ENCODE measurements at regions not wholly inside any gene's neighbourhood (a gene's known extent, or its start where the extent isn't known, plus 50 kb on each side); places are given as distances from the start of the nearest gene placed in this dataset.

DNA sequence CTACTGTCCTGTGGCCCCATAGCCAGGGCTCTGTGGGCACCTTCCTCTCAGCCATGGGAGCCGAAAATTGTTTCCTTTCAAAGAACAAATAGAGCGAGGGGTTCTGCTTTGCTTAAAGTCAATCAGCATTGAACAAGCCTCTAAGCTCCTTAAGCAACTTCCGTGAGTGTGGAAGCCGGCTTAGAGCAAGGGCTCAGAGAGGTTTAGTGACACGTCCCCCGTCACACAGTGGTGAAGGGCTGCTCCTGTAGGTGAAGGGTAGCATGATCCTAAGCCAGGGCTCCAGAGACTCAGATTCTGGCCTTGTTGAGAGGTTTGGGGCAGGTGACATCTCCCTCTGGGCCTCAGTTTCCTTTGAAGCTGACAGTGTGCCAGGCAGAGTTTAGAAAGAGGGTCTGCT is 94.0 kb upstream of the WNT4 start:
- H3K27me3 ChIP-seq, result no peaks in the 10 kb centered on the region
- no peak for DNase-seq (ENCODE audit: low spot score)
- no peaks in the 10 kb centered on the region for H3K4me1 ChIP-seq
- TF ChIP-seq, protein P1, sequence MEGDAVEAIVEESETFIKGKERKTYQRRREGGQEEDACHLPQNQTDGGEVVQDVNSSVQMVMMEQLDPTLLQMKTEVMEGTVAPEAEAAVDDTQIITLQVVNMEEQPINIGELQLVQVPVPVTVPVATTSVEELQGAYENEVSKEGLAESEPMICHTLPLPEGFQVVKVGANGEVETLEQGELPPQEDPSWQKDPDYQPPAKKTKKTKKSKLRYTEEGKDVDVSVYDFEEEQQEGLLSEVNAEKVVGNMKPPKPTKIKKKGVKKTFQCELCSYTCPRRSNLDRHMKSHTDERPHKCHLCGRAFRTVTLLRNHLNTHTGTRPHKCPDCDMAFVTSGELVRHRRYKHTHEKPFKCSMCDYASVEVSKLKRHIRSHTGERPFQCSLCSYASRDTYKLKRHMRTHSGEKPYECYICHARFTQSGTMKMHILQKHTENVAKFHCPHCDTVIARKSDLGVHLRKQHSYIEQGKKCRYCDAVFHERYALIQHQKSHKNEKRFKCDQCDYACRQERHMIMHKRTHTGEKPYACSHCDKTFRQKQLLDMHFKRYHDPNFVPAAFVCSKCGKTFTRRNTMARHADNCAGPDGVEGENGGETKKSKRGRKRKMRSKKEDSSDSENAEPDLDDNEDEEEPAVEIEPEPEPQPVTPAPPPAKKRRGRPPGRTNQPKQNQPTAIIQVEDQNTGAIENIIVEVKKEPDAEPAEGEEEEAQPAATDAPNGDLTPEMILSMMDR (IDR thresholded peaks at IDR 0.05), result no peak
- no peak overlapping the region for H3K27ac ChIP-seq
- no peaks in the 10 kb centered on the region for H3K36me3 ChIP-seq
- H3K4me3 ChIP-seq, result no peak overlapping the region
- H3K9me3 ChIP-seq, result no peaks in the 10 kb centered on the region

- Histone ChIP-seq H3K4me1 (no peaks in the 10 kb centered on the region), H3K4me3 (no peak overlapping the region), H3K27ac (no peak overlapping the region), H3K36me3 (no peaks in the 10 kb centered on the region), H3K9me3 (no peaks in the 10 kb centered on the region), H3K27me3 (no peaks in the 10 kb centered on the region)
- DNase-seq (ENCODE audit: low spot score), result no peak
- TF ChIP-seq, protein P1 (IDR thresholded peaks at IDR 0.05), result no peak
Observed at GRCh38 chr1:22237433-22238093, 94.7 kb upstream of the WNT4 start.

GRCh38 chr1:22238356-22239224 is 95.7 kb upstream of the WNT4 start:
- Histone ChIP-seq H3K4me3 (no peak overlapping the region), H3K27me3 (no peaks in the 10 kb centered on the region), H3K36me3 (no peaks in the 10 kb centered on the region), H3K9me3 (no peaks in the 10 kb centered on the region), H3K4me1 (no peaks in the 10 kb centered on the region), H3K27ac (no peak overlapping the region)
- TF ChIP-seq, protein P1 (IDR thresholded peaks at IDR 0.05), result no peak
- no peak for DNase-seq (ENCODE audit: low spot score)

GRCh38 chr1:22239378-22239777 is 96.5 kb upstream of the WNT4 start:
- H3K4me1 ChIP-seq, result no peaks in the 10 kb centered on the region
- no peaks in the 10 kb centered on the region for H3K36me3 ChIP-seq
- TF ChIP-seq, protein P1 (IDR thresholded peaks at IDR 0.05), result no peak
- H3K9me3 ChIP-seq, result no peaks in the 10 kb centered on the region
- no peak for DNase-seq (ENCODE audit: low spot score)
- no peaks in the 10 kb centered on the region for H3K27me3 ChIP-seq
- H3K4me3 ChIP-seq, result no peak overlapping the region
- H3K27ac ChIP-seq, result no peak overlapping the region

GRCh38 chr1:22241250-22241649 is 98.4 kb upstream of the WNT4 start:
- Histone ChIP-seq H3K4me1 (no peaks in the 10 kb centered on the region), H3K27ac (no peak overlapping the region), H3K36me3 (no peaks in the 10 kb centered on the region), H3K4me3 (no peak overlapping the region), H3K9me3 (no peaks in the 10 kb centered on the region), H3K27me3 (no peaks in the 10 kb centered on the region)
- TF ChIP-seq, protein P1 (IDR thresholded peaks at IDR 0.05), result no peak
- no peak for DNase-seq (ENCODE audit: low spot score)
